GM12878 (cell line): ENCODE measurements at regions not wholly inside any gene's neighbourhood (a gene's known extent, or its start where the extent isn't known, plus 50 kb on each side); places are given as distances from the start of the nearest gene placed in this dataset.

Experiments
- ATAC-seq: fragments of 200-7000 bp; cut with Tn5 transposase; 3 replicates; pipeline ENCODE4 v1.9.1; 2020; ENCODE audit warnings: mild to moderate bottlenecking, moderate library complexity
- BruUV-seq: library from RNA; stranded (reverse); fragments of 400-500 nt; replicated peaks from 2 replicates; lab custom pipeline; 2021; lab: Mats Ljungman, UMichigan
- CTCF ChIA-PET: fragments of 300-600 bp; sonication (Branson Sonifier 250); formaldehyde crosslinking; extraction: SDS; loops from one replicate; lab custom pipeline; 2021; ENCODE audit warnings: inconsistent platforms; lab: Yijun Ruan, JAX
- POLR2A ChIA-PET: fragments of 350-600 bp; formaldehyde crosslinking; extraction: SDS; loops from one replicate; lab custom pipeline; 2021; ENCODE audit warnings: inconsistent platforms; lab: Charles Lee
- RAD21 ChIA-PET: fragments of 300-600 bp; sonication (Branson Sonifier 250); formaldehyde crosslinking; loops from one replicate; lab custom pipeline; 2023; ENCODE audit warnings: antibody characterized with exemption; ENCODE audit not compliant: unreplicated experiment; lab: Charles Lee
- SMC1A ChIA-PET: fragments of 300-600 bp; sonication (Branson Sonifier 250); formaldehyde crosslinking; loops from one replicate; lab custom pipeline; 2023; ENCODE audit not compliant: unreplicated experiment, uncharacterized antibody; lab: Charles Lee
- DNase-seq: peaks from one replicate; pipeline ENCODE4 v3.0.0-alpha.2; 2011; ENCODE audit warnings: low read depth, low spot score
- FAIRE-seq: peaks from 3 replicates; lab custom pipeline; 2011; peaks lifted over from hg19 to GRCh38; lab: Jason Lieb, UNC
- H2AFZ ChIP-seq: 2 replicates; pipeline ENCODE4 v1.6.0; 2011; ENCODE audit warnings: low read depth, low read length, control low read depth; ENCODE audit not compliant: control insufficient read depth
- H3K27ac ChIP-seq: 2 replicates; pipeline ENCODE4 v1.5.1; 2011; ENCODE audit warnings: control low read depth; ENCODE audit not compliant: control insufficient read depth, insufficient read depth
- H3K27me3 ChIP-seq, 2 experiments: replicated peaks in 1 of 2; 2 replicates each; pipeline versions ENCODE4 v1.6.0 to v1.6.1; 2011; ENCODE audit warnings: low read length in 1 of 2; ENCODE audit not compliant: control insufficient read depth in 2 of 2, insufficient read depth in 2 of 2
- H3K36me3 ChIP-seq, 2 experiments: 2 replicates each; pipeline ENCODE4 v1.5.1; 2011; ENCODE audit warnings: low read length in 1 of 2; ENCODE audit not compliant: control insufficient read depth in 2 of 2, insufficient read depth in 2 of 2
- H3K4me1 ChIP-seq: 2 replicates; pipeline ENCODE4 v1.6.1; 2011; ENCODE audit warnings: mild to moderate bottlenecking, low read length, moderate library complexity, mixed read lengths; ENCODE audit not compliant: control insufficient read depth, insufficient read depth
- H3K4me2 ChIP-seq: 2 replicates; pipeline ENCODE4 v1.6.0; 2011; ENCODE audit warnings: control low read depth; ENCODE audit not compliant: control insufficient read depth, insufficient read depth
- H3K4me3 ChIP-seq: fragments of 200-600 bp; sonication (generic); 2 replicates; pipeline ENCODE4 v1.5.1; 2016
- H3K79me2 ChIP-seq: 2 replicates; pipeline ENCODE4 v1.6.0; 2011; ENCODE audit warnings: low read length; ENCODE audit not compliant: control insufficient read depth, insufficient read depth
- H3K9ac ChIP-seq: 2 replicates; pipeline ENCODE4 v1.8.0; 2011; ENCODE audit warnings: low read length, control low read depth, mixed read lengths; ENCODE audit not compliant: control insufficient read depth, insufficient read depth
- H3K9me3 ChIP-seq: replicated peaks from 3 replicates; pipeline ENCODE4 v1.5.1; 2011; ENCODE audit warnings: mild to moderate bottlenecking, low read length; ENCODE audit not compliant: control insufficient read depth, insufficient read depth
- H4K20me1 ChIP-seq: 2 replicates; pipeline ENCODE4 v1.6.0; 2011; ENCODE audit not compliant: control insufficient read depth, insufficient read depth
- CBFB ChIP-seq: IDR thresholded peaks from 2 replicates; pipeline ENCODE4 v1.6.1; 2016; ENCODE audit warnings: antibody characterized with exemption, low read depth
- CHD2 ChIP-seq: IDR thresholded peaks from 2 replicates; pipeline ENCODE4 v1.6.1; 2011; ENCODE audit warnings: low read depth, low read length, improper control_type of control experiment, borderline replicate concordance
- EP300 ChIP-seq, 2 experiments: fragments of 150-350 bp in 1 of 2; IDR thresholded peaks; 2 replicates each; pipeline ENCODE4 v1.6.1; 2011 to 2012; ENCODE audit warnings: low read depth in 2 of 2, low read length in 2 of 2, borderline replicate concordance in 1 of 2, improper control_type of control experiment in 1 of 2, inconsistent platforms in 1 of 2; ENCODE audit not compliant: control insufficient read depth in 1 of 2
- FOS ChIP-seq: IDR thresholded peaks from 3 replicates; pipeline ENCODE4 v1.6.1; 2011; ENCODE audit warnings: borderline replicate concordance; ENCODE audit not compliant: insufficient read length; ENCODE audit errors: extremely low read depth
- HDAC6 ChIP-seq: fragments of 200-600 bp; sonication (generic); IDR thresholded peaks from one replicate; pipeline ENCODE4 v1.8.0; 2017; ENCODE audit warnings: antibody characterized with exemption; ENCODE audit not compliant: unreplicated experiment
- MTA3 ChIP-seq: IDR thresholded peaks from 2 replicates; pipeline ENCODE4 v1.6.1; 2012; ENCODE audit warnings: low read length, inconsistent platforms, borderline replicate concordance
- POLR2AphosphoS5 ChIP-seq: IDR thresholded peaks from 2 replicates; pipeline ENCODE4 v1.6.1; 2011; ENCODE audit warnings: mild to moderate bottlenecking, low read length, inconsistent platforms
- POU2F2 ChIP-seq: IDR thresholded peaks from 3 replicates; pipeline ENCODE4 v1.6.1; 2011; ENCODE audit warnings: low read depth, mild to moderate bottlenecking, low read length, borderline replicate concordance
- RUNX3 ChIP-seq: IDR thresholded peaks from 2 replicates; pipeline ENCODE4 v1.6.1; 2012; ENCODE audit warnings: low read length, inconsistent platforms
- ZNF24 ChIP-seq: fragments of 450-650 bp; IDR thresholded peaks from 2 replicates; pipeline ENCODE4 v1.6.1; 2017; ENCODE audit warnings: antibody characterized with exemption, mild to moderate bottlenecking
- WGBS: methylation state at CpG from one replicate; pipeline ENCODE4 v1.1.6; 2016; ENCODE audit warnings: low lambda C conversion rate; ENCODE audit not compliant: insufficient replicate concordance, insufficient coverage; ENCODE audit errors: missing lambda C conversion rate; 5-methylcytosine and 5-hydroxymethylcytosine counted together
- in situ Hi-C: fragments of 300-500 bp; cut with MboI; formaldehyde crosslinking; loops from 9 replicates; pipeline ENCODE4 v1.14.3; 2018; ENCODE audit warnings: mixed read lengths
- intact Hi-C: fragments of 100-400 bp; cut with micrococcal nuclease; formaldehyde crosslinking; loops from one replicate; pipeline ENCODE4 v1.14.2; 2022; ENCODE audit not compliant: unreplicated experiment
- TF ChIP-seq, protein P1 (sequence below): IDR thresholded peaks from 2 replicates; pipeline ENCODE4 v1.6.1; 2011; ENCODE audit warnings: borderline replicate concordance, low read depth, mild to moderate bottlenecking, moderate library complexity, low read length; ENCODE audit not compliant: insufficient read depth, poor library complexity, severe bottlenecking

- no peaks in the 10 kb centered on the region for H3K4me1 ChIP-seq
- H3K27me3 ChIP-seq = peaks cover 0 to 2% of the 10 kb centered on the region in 2 experiments; a peak in 2 of 4 replicates
- intact Hi-C loops = no loop called here
- in situ Hi-C loops = no loop called here
- no peak overlapping the region for H3K4me3 ChIP-seq
- ATAC-seq (no peak), DNase-seq (no peak), FAIRE-seq (no peak)
- no TSS peak for BruUV-seq
- H3K36me3 ChIP-seq = no peaks in the 10 kb centered on the region
- H3K9ac ChIP-seq = no peak overlapping the region
- H3K9me3 ChIP-seq = no peaks in the 10 kb centered on the region
- no peak overlapping the region for H3K4me2 ChIP-seq
- no peaks in the 10 kb centered on the region for H3K79me2 ChIP-seq
- no peak for TF ChIP-seq HDAC6
- no peak for TF ChIP-seq EP300 (IDR thresholded peaks at IDR 0.05; ENCODE audit: borderline replicate concordance in 1 of 2, control insufficient read depth in 1 of 2, low read depth in 2 of 2, low read length in 2 of 2)
- TF ChIP-seq RUNX3 = no peak
- TF ChIP-seq, protein P1, sequence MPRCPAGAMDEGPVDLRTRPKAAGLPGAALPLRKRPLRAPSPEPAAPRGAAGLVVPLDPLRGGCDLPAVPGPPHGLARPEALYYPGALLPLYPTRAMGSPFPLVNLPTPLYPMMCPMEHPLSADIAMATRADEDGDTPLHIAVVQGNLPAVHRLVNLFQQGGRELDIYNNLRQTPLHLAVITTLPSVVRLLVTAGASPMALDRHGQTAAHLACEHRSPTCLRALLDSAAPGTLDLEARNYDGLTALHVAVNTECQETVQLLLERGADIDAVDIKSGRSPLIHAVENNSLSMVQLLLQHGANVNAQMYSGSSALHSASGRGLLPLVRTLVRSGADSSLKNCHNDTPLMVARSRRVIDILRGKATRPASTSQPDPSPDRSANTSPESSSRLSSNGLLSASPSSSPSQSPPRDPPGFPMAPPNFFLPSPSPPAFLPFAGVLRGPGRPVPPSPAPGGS = no peak
- no peak for TF ChIP-seq POLR2AphosphoS5
- TF ChIP-seq MTA3 = no peak
- no peak for TF ChIP-seq ZNF24
- TF ChIP-seq CBFB = no peak
- TF ChIP-seq CHD2 = no peak
- no peak for TF ChIP-seq FOS
- TF ChIP-seq POU2F2 = no peak
- no peaks in the 10 kb centered on the region for H4K20me1 ChIP-seq
- ChIA-PET RAD21 (no interaction called here), POLR2A (no interaction called here), SMC1A (no interaction called here), CTCF (interaction anchor here (0.5 to 0.9 kb wide), 2 partner anchors 230 to 302 kb away, joined by 3 read pairs; no protein-coding TSS in a partner anchor)
- no peak overlapping the region for H3K27ac ChIP-seq
- H2AFZ ChIP-seq = no peak overlapping the region
- 35% methylated on average over 14 of the region's 14 CpGs for WGBS
These were observed 111.7 kb downstream of the ADAMTS15 start for GRCh38 chr11:130560000-130560780.
